Left cardiac atrium (tissue), 4 donors: ENCODE measurements at regions not wholly inside any gene's neighbourhood (a gene's known extent, or its start where the extent isn't known, plus 50 kb on each side); places are given as distances from the start of the nearest gene placed in this dataset.

Experiments used
- ATAC-seq, 2 donors: fragments of 200-7000 bp; cut with Tn5 transposase; one replicate each; pipeline ENCODE4 v1.9.1; 2020; ENCODE audit warnings: mild to moderate bottlenecking in 2 of 2, moderate library complexity in 2 of 2
- DNase-seq: peaks from one replicate; pipeline ENCODE4 v3.0.0-alpha.2; 2020
- intact Hi-C, 2 donors: fragments of 100-400 bp; cut with DNase I; formaldehyde crosslinking; loops; one replicate each; pipeline versions ENCODE4 v1.14.1 to v1.15.1; 2022 to 2023
- donor health status: DM: no; HTN: yes; CAD: no.
- donor health status: DM: no; HTN: yes; CAD: no; lungs with severe emphysema.
- donor health status: DM: yes; HTN: yes; CAD: no.
- donor health status: Dilated cardiomyopathy.

DNA sequence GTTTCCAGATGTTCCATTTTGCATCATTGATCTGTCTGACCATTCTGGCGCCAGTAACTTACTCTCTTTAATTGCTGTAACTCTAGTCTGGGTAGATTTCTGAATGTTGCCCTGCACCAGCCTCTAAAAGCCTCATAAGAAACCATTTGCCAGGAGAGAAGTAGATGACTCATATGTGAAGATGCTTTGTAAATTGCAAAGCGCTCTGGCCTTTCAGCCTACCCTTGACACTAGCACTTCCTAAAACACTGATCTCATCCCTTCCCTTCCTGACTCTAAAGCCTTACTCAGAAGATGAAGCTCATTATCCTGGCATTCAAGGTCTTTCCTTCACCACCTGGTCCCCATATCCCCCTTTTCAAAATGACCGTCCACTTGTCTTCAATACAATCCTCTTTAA, 193.2 kb upstream of the MEX3C start:
- ATAC-seq (no peak), DNase-seq (no peak)
- intact Hi-C loops, result no loop called here

DNA sequence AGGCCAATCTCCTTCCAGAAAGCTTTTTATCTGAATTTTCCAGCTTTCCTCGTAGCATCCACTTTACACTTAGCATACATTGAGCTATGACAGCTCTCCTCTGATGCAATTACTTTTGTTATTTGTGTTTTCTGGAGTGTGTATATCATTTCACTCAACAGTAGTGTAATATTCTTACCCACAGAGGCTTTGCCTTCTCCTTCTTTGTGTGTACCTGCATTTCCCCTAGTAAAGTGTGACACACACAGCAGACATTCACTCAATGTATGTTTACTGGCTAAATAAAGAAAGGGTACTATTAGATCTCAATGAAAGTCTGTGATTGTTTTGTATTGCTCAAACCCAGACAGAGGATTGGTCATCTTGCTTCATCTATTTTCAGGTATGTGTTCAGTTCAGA, 193.7 kb upstream of the MEX3C start:
- no peak for ATAC-seq
- no peak for DNase-seq
- intact Hi-C loops, result no loop called here

DNA sequence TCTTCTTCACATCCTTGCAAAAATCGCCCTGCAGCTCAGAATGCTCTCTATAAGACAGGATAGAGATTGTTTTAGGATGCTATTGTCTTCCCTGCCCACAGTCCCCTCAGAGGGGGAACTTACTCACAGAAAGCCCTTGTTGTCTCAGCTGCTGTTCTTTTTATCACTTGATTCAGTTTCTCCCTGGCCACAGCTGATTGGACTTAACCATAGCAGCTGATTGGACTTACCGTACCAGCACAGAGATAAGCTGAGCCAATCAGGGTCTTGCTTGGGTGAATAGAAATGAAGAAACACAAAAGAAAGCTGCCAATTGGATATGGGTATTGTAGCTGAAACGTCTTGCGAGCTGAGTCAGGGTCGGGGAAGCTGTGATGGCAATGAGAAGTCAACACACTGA, 194.2 kb upstream of the MEX3C start:
- DNase-seq (no peak), ATAC-seq (no peak)
- intact Hi-C loops, result no loop called here

DNA sequence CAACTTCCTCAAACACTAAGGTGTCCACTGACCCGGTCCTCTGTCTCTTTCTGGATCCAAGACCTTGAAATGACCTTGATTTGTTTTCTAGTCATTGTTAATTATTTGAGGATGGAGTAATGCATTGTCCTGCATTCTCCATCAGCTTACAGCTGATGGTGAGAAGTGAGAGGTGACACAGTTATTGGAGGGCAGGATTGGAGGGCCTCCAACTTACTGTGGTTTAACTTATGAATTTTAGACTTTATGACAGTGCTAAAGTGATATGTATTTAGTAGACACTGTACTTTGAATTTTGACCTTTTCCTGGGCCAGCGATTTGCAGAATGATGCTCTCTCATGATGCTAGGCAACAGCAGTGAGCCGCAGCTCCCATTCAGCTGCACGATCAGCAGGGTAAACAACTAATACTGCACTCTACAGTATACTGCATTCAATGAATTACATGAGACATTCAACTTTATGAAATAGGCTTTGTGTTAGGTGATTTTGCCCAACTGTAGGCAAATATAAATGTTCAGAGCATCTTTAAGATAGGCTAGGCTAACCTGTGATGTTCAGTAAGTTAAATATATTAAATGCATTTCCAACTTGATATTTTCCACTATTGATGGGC, 200.0 kb upstream of the MEX3C start:
- DNase-seq, result no peak
- ATAC-seq, result no peak
- intact Hi-C loops, result no loop called here

DNA sequence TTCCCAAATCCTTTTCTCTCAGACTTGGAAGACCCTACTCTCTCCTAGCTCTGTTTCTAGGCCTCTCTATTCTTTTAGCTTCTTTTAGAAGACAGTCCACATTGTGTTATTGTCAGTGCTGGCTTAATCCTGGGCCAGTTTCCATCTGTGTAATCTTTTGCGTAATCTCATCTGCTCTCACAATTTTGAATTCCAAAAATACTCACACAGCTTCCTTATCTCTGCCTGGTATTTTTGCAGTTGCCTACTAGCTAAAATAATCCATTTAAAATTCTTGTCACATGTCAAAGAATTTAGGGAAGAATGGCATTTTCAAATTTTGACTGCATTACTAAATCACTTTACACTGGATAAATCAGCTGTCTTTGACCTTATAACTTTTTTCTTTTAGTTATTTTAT, 200.6 kb upstream of the MEX3C start:
- no peak for ATAC-seq
- intact Hi-C loops, result no loop called here
- no peak for DNase-seq

DNA sequence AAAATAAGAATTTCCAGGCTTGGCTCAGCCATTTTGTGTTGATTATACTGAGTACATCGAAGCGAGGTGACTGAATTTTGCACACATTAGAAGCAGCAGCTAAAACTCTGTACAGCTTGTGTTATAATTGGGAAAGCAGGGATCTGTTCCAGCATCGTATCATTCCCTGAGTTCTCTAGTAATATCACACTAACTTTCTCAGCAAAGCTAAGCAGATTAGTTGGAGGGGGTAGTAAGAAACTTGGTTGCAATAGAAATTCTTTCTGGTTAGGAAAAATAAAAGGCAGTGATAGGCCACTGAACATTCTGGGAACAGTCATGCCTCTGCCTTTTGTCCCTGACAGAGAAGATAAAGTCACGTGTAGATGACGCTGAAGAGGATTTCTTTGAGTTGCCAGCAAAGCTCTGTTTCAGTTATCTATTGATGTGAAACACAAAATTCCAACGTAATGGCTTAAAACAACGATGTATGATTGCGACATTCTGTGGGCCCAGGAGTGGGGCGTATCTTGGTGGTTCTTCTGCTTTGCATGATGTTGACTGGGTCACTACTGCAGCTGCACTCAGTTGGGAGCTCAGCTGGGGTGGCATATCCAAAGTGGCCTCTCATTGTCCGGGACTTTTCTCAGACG, 202.1 kb upstream of the MEX3C start:
- DNase-seq (no peak), ATAC-seq (peak; percentile 14 to 53)
- intact Hi-C loops, result no loop called here

DNA sequence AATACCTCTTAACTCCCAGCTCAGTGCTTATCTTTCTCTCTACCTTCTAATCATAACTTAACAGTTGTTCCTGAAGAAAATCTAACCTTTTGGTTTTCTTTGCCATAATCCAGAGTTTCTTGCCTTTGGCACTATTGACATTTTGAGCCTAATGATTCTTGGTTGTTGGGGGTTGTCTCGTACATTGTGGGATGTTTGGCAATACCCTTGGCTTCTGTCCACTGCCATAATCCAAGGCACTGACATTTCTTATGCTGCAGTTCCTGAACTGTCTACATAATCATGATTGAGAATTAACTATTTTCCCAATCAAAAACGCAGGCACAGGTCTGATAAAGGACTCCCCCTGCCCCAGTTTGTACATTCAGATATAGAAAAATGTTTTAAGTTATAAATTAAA, 203.2 kb upstream of the MEX3C start:
- ATAC-seq (no peak), DNase-seq (no peak)
- intact Hi-C loops, result no loop called here

DNA sequence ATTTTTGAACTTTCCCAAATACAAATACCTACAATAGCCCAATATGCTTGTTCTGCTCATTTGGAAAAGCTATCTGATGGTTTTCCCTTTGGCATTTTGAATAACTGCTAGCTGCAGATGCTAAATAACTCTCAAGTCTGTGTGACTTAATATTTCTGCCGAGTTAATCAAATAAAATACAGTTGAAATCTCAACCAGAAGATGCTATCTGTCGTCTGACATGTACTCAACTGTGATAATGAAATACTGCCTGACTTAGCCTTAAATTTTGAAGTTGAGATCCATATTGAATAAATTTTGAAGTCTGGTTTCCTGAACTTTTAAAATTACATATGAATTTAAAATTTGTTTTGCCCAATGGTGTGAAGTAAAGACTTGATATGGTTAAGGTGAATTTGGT, 204.4 kb upstream of the MEX3C start:
- intact Hi-C loops, result no loop called here
- DNase-seq (no peak), ATAC-seq (no peak)

DNA sequence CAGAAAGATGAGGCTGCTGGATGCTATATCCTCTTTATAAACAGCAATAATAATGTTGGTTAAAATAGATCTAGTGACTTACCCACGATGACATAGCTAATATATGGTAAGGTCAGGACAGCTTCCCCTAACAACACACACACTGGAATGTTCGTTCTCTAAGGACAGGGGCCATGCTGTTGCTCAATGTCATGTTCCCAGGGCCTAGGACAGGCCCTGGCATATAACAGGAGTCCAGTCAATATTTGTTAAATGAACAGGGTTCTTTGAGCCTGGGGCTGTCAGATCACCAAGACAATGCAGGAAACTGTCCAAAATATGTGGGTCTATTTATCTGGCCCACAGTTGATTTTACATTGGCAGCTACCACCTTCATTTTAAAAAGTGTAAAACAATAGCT, 207.1 kb upstream of the MEX3C start:
- intact Hi-C loops, result no loop called here
- DNase-seq (no peak), ATAC-seq (no peak)

DNA sequence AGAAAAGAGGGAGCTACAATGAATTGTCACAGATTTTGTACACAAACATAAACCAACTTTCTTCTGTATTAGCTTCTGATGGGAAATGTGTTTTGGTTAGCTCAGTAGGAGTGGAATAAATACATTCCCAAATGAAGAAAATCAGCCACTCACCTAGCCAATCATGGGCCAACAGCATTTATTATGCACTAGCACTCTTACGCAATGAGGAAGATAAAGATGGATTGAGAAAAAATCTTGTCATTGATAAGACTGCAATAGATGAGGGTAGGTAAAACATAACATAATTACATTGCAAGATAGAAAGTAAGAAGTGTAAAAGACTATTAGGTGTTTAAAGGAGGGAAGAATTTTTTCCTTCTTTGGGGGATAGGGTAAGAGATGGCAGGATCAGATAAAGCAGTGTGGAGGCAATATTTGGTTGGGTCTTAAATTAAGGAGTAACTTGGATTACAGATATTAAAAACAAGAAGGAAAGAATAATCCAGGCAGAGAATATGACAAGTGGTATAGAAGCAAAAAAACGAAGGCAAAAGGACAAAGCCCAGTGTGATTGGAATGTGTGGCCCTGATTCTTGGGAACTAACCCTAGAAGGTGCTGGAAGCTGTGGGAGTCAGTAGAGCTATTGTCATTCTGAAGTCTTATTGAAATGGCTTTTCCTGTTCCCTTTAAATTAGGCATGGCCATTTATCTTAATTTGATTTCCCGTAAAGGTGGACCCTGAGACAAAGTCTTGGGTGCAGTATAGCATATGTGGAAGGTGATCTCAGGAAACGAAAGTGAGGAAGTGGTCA, 208.4 kb upstream of the MEX3C start:
- ATAC-seq, result no peak
- intact Hi-C loops, result no loop called here

DNA sequence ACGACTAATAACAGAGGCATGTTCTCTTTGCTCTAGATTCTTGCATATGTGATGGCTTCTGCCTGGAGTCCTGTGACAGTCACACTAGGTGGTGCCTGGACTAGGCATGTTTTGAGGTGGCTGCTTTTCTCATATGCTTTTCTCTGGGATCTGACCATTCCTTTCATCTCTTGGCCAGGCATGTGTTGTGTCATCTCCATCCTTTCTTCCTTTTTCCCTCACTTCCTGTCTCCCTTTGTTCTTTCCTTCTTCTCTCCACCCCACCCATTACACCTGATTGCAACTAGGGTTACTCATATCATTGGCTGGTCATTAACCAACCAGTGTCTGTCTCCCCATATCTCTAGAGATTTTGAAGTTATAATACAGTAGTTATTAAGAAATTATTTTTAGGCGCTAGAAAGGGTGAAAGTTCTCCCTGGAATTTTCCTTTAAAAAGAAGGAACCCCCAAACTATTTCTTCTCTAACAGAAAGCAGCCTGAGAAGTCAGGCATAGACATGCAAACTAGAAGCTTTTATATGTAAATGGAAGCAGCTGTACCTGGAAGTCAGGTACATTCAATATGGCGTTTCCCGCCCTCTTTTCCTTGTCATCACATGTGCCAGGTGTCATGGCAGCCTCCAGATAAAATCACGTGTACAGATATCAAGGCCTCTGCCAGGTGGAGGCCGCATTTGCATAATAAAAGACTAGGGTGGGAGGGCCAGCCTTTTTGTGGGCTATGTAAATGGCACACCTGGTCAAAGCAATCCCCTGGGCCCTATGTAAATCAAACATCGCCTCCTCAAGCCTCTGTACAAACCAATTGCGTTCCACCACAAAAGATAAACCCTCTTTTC, 220.4 kb upstream of the MEX3C start:
- DNase-seq (no peak), ATAC-seq (no peak)
- intact Hi-C loops, result no loop called here

More for the DNA sequence above, 208.4 kb upstream of the MEX3C start:
- DNase-seq, result no peak

DNA sequence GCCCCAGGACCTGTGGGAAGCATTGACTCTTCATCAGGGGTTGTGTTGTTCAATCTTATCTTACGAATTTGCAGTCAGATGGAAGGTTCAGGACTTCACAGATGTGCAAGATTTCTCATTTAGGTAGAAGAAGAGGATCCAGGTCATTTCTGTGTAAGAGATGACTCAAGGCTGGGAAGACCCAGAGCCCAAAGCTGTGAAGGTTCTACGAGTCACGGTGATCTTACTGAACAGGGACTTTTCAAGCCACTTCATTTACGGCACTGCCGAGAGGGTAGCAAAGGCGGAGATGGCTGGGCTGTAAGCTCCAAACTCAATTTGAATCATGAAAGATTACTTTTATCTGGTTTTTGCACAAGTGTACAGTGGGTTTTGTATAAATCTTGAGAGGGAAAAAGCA, 228.0 kb upstream of the MEX3C start:
- DNase-seq (no peak), ATAC-seq (no peak)
- intact Hi-C loops, result no loop called here

DNA sequence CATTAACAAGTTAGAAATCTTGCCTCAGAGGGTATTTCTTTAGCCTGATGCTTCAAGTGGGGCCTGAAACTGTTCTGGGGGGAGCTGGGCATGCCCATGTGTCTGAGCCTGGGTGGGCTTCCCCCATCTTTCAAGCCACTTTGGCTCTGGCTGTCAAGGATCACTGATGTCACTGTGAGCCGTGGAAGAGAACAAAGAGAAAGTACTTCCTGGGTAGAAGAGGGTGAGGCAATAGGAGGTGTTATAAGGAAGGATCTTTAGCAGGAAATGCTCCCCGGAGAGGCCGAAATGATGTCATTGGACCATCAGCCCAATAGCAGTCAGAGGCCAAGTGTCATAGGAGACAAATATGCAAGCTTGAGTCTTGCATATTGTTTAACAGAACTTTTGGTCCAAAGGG, 228.4 kb upstream of the MEX3C start:
- intact Hi-C loops, result no loop called here
- ATAC-seq (no peak), DNase-seq (no peak)

DNA sequence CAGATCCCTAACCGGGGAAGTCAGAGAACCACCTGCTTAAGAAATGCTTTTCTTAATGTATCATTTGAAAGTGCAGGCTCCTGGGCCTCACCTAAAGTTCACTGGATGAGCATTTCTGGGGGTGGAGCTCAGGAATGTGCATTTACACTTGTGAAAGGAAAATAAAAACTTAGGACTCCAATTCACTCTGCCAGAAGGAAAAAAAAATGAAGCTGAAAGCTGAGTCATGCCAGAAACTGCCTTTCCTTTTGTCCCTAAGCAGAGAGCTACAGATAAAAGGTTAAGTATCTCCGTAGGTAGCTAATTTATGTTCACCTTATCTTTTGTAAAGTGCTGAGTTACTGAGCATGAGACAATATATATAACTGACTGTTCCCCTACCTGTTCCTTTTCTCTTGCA, 229.5 kb upstream of the MEX3C start:
- intact Hi-C loops, result no loop called here
- ATAC-seq (no peak), DNase-seq (no peak)

DNA sequence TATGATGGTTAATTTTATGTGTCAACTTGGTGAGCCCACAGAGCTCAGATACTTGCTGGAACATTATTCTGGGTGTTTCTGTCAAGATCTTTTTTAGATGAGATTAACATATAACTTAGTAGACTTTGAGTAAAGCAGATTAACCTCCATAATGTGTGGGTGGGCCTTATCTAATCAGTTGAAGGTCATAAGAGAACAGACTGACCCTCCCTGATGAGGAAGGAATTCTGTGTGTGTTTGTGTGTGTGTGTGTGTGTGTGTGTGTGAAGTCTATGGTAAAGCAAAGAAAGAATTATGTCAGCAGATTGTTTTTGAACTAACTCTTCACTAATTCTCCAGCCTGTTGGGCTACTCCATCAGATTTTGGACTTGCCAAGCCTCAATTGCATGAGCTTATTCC, 232.2 kb upstream of the MEX3C start:
- intact Hi-C loops, result no loop called here

DNA sequence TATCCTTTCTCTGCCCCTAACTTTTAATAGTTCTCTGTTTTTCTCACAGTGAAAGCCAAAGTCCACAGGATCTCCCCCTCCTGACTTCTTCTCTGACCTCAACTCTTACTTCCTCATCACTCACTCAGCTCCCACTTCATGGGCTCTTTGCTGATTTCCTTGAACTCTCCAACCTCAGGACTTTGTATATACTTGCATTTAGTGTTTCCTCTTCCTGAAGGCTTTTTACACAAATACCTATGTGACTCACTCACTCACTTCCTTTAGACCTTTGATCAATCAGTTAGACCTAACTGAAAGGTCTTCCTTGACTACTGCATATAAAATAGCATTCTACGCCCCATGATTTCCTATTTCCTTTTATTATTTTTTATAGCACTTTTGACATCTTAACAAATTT, 233.1 kb upstream of the MEX3C start:
- intact Hi-C loops, result no loop called here
- ATAC-seq (no peak), DNase-seq (no peak)

More for the DNA sequence above, 232.2 kb upstream of the MEX3C start:
- no peak for ATAC-seq
- no peak for DNase-seq

DNA sequence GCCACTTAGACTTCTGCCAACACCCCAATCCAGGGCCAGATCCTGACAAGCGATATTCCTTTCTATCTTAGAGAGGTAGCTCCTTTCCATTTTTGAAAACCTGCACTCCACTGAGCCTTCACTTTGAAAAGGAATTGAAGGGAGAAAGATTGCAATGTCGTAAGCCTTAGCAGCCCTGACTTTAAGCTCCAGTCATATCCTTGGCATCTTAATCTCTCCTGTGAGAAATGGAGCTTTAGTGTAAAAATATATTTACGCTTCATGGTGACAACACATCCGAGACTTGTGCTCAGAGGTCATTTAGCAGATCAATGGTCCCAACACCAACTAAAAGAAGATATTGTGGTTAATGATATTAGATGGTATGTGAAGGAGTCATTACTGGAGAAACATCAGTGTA, 235.8 kb upstream of the MEX3C start:
- DNase-seq (no peak), ATAC-seq (no peak)
- intact Hi-C loops, result no loop called here

DNA sequence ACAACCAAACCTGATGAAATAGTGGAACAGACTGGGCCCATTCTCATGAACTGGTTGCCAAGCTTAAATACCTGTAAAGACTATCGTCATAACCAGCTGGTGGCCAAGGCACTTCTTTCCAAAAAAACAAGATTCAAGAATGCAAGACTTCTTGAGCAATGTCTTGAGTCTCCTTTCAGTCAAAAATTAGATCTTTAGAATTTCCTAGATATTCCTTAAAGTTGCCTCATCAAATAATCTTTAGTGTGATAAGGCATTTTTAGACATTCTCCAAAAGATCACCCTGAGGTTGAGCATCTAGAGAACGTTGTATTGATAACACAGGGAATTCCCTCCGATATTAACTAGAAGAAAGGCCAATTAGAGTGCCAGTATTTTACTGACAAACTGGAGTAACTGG, 236.4 kb upstream of the MEX3C start:
- DNase-seq (no peak), ATAC-seq (no peak)
- intact Hi-C loops, result no loop called here

DNA sequence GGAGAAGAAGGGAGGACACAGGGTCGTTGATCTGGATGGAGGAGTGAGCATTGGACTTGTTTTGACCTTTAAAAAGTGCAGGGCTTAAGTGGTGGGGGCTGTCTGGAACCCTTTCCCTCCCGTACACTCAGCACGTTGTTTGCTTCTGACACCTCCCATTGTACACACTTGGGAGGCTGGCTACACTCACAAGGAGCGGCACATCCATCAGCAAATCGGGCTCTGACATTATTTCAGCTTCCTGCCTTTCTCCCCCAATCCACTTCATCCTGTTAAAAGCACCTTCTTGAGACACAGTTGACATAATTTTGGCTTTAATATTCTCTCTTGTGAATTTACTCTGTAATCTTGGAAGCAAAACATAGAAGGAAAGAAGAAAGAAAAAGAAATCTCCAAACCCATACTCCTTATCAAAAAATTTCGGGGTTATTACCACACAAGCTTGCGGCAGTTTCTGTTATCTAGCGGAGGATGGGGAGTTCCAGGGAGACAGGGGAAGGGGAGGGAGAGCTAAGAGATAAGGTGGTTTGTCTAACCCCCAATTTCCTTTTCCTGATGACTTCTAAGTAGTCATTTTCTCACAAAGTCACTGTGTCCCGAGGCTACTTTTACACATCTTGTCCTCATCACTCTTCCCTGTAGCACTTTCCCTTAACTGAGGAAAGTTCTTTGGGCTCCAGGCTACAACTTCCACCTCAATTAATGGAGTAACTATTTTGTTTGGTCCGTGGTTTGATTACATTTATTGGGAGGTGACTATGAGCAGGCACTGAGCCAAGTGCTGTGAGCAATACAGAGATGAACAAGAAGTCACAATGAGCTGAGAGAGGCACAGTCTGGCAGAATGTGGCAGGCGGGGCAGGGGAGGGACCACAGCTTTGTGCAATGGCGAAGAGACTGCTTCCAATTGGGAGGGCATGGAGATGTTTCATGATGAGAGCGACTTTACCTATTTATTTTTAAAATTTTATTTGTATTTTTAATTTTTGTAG, 240.1 kb upstream of the MEX3C start:
- DNase-seq, result no peak
- intact Hi-C loops, result no loop called here
- peak in 1 of 2 donors; percentile 77 for ATAC-seq
